H1 (cell line): ENCODE measurements at regions not wholly inside any gene's neighbourhood (a gene's known extent, or its start where the extent isn't known, plus 50 kb on each side); places are given as distances from the start of the nearest gene placed in this dataset.

Source experiments
- CTCF ChIA-PET: fragments of 300-600 bp; sonication (Branson Sonifier 250); formaldehyde crosslinking; loops from one replicate; lab custom pipeline; 2021; ENCODE audit not compliant: partially characterized antibody; lab: Charles Lee
- POLR2A ChIA-PET: fragments of 300-600 bp; sonication (Branson Sonifier 250); formaldehyde crosslinking; loops from one replicate; lab custom pipeline; 2021; ENCODE audit warnings: inconsistent platforms; ENCODE audit not compliant: partially characterized antibody; lab: Charles Lee
- DNase-seq, 2 experiments: peaks; one replicate each; pipeline versions ENCODE4 v3.0.0 to v3.0.0-alpha.2; 2010 to 2022; ENCODE audit warnings: low spot score in 2 of 2, low read depth in 1 of 2, mixed read lengths in 1 of 2
- FAIRE-seq: peaks from 2 replicates; lab custom pipeline; 2011; peaks lifted over from hg19 to GRCh38; lab: Jason Lieb, UNC
- H2AFZ ChIP-seq: 2 replicates; pipeline ENCODE4 v1.8.1; 2012; ENCODE audit warnings: low read length, inconsistent platforms
- H2AK5ac ChIP-seq: 2 replicates; pipeline ENCODE4 v1.6.1; 2013; ENCODE audit warnings: low read depth, low read length
- H2BK120ac ChIP-seq: replicated peaks from 2 replicates; pipeline ENCODE3; 2013; ENCODE audit warnings: low read depth, low read length, inconsistent platforms
- H2BK12ac ChIP-seq: 2 replicates; pipeline ENCODE4 v1.6.1; 2013; ENCODE audit warnings: low read depth, low read length
- H2BK15ac ChIP-seq: 2 replicates; pipeline ENCODE4 v1.6.1; 2013; ENCODE audit warnings: low read length
- H2BK20ac ChIP-seq: 2 replicates; pipeline ENCODE4 v1.6.1; 2013; ENCODE audit warnings: low read length
- H2BK5ac ChIP-seq: 2 replicates; pipeline ENCODE4 v1.6.1; 2013; ENCODE audit warnings: low read depth, low read length
- H3K14ac ChIP-seq: 2 replicates; pipeline ENCODE4 v1.6.1; 2013; ENCODE audit warnings: inconsistent platforms; ENCODE audit not compliant: insufficient read length
- H3K18ac ChIP-seq: 2 replicates; pipeline ENCODE4 v1.6.1; 2013; ENCODE audit warnings: low read length; ENCODE audit errors: extremely low read depth
- H3K23ac ChIP-seq: 2 replicates; pipeline ENCODE4 v1.6.1; 2013; ENCODE audit warnings: inconsistent platforms; ENCODE audit not compliant: insufficient read length
- H3K23me2 ChIP-seq: 2 replicates; pipeline ENCODE4 v1.6.1; 2013; ENCODE audit warnings: low read depth, low read length
- H3K27ac ChIP-seq: 2 replicates; pipeline ENCODE4 v1.6.1; 2011; ENCODE audit warnings: low read depth, low read length, inconsistent platforms
- H3K27me3 ChIP-seq, 4 experiments: replicated peaks in 1 of 4; 1 replicate in 1 of 4; 2 replicates in 3 of 4; pipeline versions ENCODE4 v1.6.1 to v1.8.1; 2011 to 2013; ENCODE audit warnings: low read length in 3 of 4, mild to moderate bottlenecking in 3 of 4, inconsistent platforms in 2 of 4, mixed read lengths in 2 of 4, moderate library complexity in 1 of 4; ENCODE audit not compliant: control insufficient read depth in 3 of 4, insufficient read depth in 3 of 4; ENCODE audit errors: extremely low read depth in 1 of 4
- H3K36me3 ChIP-seq, 4 experiments: 2 replicates each; pipeline versions ENCODE4 v1.6.1 to v1.8.1; 2011 to 2013; ENCODE audit warnings: mild to moderate bottlenecking in 4 of 4, low read length in 3 of 4, moderate library complexity in 2 of 4, control low read depth in 1 of 4, inconsistent platforms in 1 of 4; ENCODE audit not compliant: insufficient read depth in 4 of 4, control insufficient read depth in 2 of 4
- H3K4ac ChIP-seq: replicated peaks from 2 replicates; pipeline ENCODE3; 2013; ENCODE audit warnings: low read length, low read depth, mixed read lengths, inconsistent platforms; ENCODE audit not compliant: insufficient read length
- H3K4me1 ChIP-seq, 4 experiments: replicated peaks in 1 of 4; 1 replicate in 1 of 4; 2 replicates in 3 of 4; pipeline versions ENCODE4 v1.6.1 to v1.8.1; 2011 to 2013; ENCODE audit warnings: low read length in 3 of 4, inconsistent platforms in 2 of 4, mixed read lengths in 1 of 4; ENCODE audit not compliant: insufficient read depth in 4 of 4, control insufficient read depth in 3 of 4
- H3K4me2 ChIP-seq, 2 experiments: 2 replicates each; pipeline versions ENCODE4 v1.6.1 to v1.8.1; 2011 to 2013; ENCODE audit warnings: low read depth in 2 of 2, low read length in 2 of 2, control low read depth in 1 of 2, inconsistent platforms in 1 of 2, mild to moderate bottlenecking in 1 of 2; ENCODE audit not compliant: insufficient read depth in 1 of 2
- H3K4me3 ChIP-seq, 4 experiments: fragments of 200-600, 300-600 bp in 1 of 4; sonication (generic), shearing (Covaris generic), sonication (Bioruptor Twin) in 1 of 4; 2 replicates each; pipeline versions ENCODE4 v1.5.1 to v1.8.1; 2011 to 2016; ENCODE audit warnings: low read length in 4 of 4, low read depth in 3 of 4, control low read depth in 2 of 4, inconsistent platforms in 2 of 4, mild to moderate bottlenecking in 2 of 4, mixed read lengths in 1 of 4, moderate library complexity in 1 of 4; ENCODE audit not compliant: insufficient read depth in 2 of 4; ENCODE audit errors: extremely low read depth in 1 of 4
- H3K56ac ChIP-seq: replicated peaks from 2 replicates; pipeline ENCODE3; 2013; ENCODE audit warnings: low read depth, mild to moderate bottlenecking, mixed read lengths, low read length, inconsistent platforms; ENCODE audit not compliant: insufficient read length
- H3K79me1 ChIP-seq: 2 replicates; pipeline ENCODE4 v1.6.1; 2013; ENCODE audit warnings: low read depth, low read length, control low read depth
- H3K79me2 ChIP-seq, 2 experiments: 2 replicates each; pipeline versions ENCODE4 v1.6.1 to v1.8.1; 2012 to 2013; ENCODE audit warnings: low read length in 2 of 2, mild to moderate bottlenecking in 2 of 2, inconsistent platforms in 1 of 2; ENCODE audit not compliant: insufficient read depth in 2 of 2, control insufficient read depth in 1 of 2
- H3K9ac ChIP-seq, 4 experiments: replicated peaks in 1 of 4; 1 replicate in 1 of 4; 2 replicates in 3 of 4; pipeline versions ENCODE4 v1.6.1 to v1.8.1; 2011 to 2013; ENCODE audit warnings: low read depth in 3 of 4, low read length in 3 of 4, control low read depth in 2 of 4, mild to moderate bottlenecking in 2 of 4, moderate library complexity in 2 of 4, inconsistent platforms in 1 of 4; ENCODE audit errors: extremely low read depth in 1 of 4
- H3K9me3 ChIP-seq, 2 experiments: 2 replicates each; pipeline versions ENCODE4 v1.6.1 to v1.8.1; 2012 to 2013; ENCODE audit warnings: mild to moderate bottlenecking in 2 of 2, moderate library complexity in 2 of 2, control low read depth in 1 of 2, inconsistent platforms in 1 of 2, low read depth in 1 of 2, low read length in 1 of 2, mixed read lengths in 1 of 2; ENCODE audit not compliant: insufficient read depth in 2 of 2
- H4K20me1 ChIP-seq, 2 experiments: replicated peaks in 1 of 2; 2 replicates each; pipeline versions ENCODE3 to v1.8.1; 2011 to 2013; ENCODE audit warnings: inconsistent platforms in 2 of 2, low read length in 2 of 2, mild to moderate bottlenecking in 1 of 2; ENCODE audit not compliant: insufficient read depth in 2 of 2, control insufficient read depth in 1 of 2
- H4K5ac ChIP-seq: 2 replicates; pipeline ENCODE4 v1.6.1; 2013; ENCODE audit warnings: low read length, low read depth, mixed read lengths, inconsistent platforms; ENCODE audit not compliant: insufficient read length
- H4K8ac ChIP-seq: 2 replicates; pipeline ENCODE4 v1.8.0; 2013; ENCODE audit warnings: mild to moderate bottlenecking, moderate library complexity, low read length, inconsistent platforms; ENCODE audit not compliant: insufficient read depth; ENCODE audit errors: extremely low read depth
- H4K91ac ChIP-seq: replicated peaks from 2 replicates; pipeline ENCODE3; 2013; ENCODE audit warnings: low read length, mixed read lengths, inconsistent platforms; ENCODE audit not compliant: insufficient read length
- CBX8 ChIP-seq: fragments of 300-800, 300-1000 bp; sonication (generic); IDR thresholded peaks from 2 replicates; pipeline ENCODE4 v1.7.1; 2016; ENCODE audit warnings: low read depth, low read length, borderline replicate concordance
- WGBS, 2 experiments: shearing (Covaris generic) in 1 of 2; methylation state at CpG; one replicate each; pipeline versions ENCODE4 v1.1.6 to v1.1.7; 2013 to 2015; ENCODE audit warnings: low lambda C conversion rate in 2 of 2, mixed read lengths in 2 of 2, inconsistent platforms in 1 of 2, low coverage in 1 of 2, missing lambda C conversion rate in 1 of 2; ENCODE audit not compliant: insufficient replicate concordance in 2 of 2, insufficient coverage in 1 of 2, insufficient read length in 1 of 2; ENCODE audit errors: extremely low coverage in 1 of 2, missing lambda C conversion rate in 1 of 2; 5-methylcytosine and 5-hydroxymethylcytosine counted together

DNA sequence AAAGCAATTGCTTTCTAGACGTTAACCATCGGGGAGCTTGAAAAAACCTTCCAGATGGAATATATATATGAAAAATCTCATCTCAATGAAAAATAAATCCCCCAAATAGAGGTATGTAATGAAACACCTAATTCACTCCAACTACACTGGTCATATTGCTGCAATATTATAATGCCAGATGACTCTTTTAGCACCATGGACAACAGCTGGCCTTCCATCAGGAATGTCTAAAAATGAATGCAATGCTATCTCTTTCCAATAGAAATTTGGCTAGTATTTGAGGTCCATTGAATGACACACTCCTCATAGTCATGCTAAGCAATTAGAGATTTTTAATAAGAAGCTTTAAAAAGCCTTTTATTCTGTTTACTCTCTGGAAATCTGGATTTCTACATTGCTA is 340.2 kb upstream of the BRINP1 start:
- Histone ChIP-seq H2BK120ac (no peak overlapping the region), H3K4ac (no peak overlapping the region), H3K79me1 (no peaks in the 10 kb centered on the region), H3K4me2 (no peak overlapping the region), H2AFZ (no peak overlapping the region), H4K20me1 (no peaks in the 10 kb centered on the region), H3K4me3 (no peak overlapping the region), H3K56ac (no peak overlapping the region), H3K14ac (no peak overlapping the region), H3K27me3 (no peaks in the 10 kb centered on the region), H4K91ac (no peak overlapping the region), H2BK15ac (no peak overlapping the region), H3K36me3 (no peaks in the 10 kb centered on the region), H3K23me2 (no peaks in the 10 kb centered on the region; the same call in 1 of the 2 replicates), H4K8ac (no peak overlapping the region), H2AK5ac (no peak overlapping the region), H2BK12ac (no peak overlapping the region), H3K9ac (no peak overlapping the region), H4K5ac (no peak overlapping the region), H3K27ac (no peak overlapping the region), H3K18ac (no peak overlapping the region), H3K4me1 (no peaks in the 10 kb centered on the region), H2BK5ac (no peak overlapping the region), H2BK20ac (no peak overlapping the region), H3K23ac (no peak overlapping the region), H3K79me2 (no peaks in the 10 kb centered on the region), H3K9me3 (no peaks in the 10 kb centered on the region)
- no peak for FAIRE-seq
- 86% methylated on average over 2 of the region's 2 CpGs; no CpG with 5 or more reads in 1 of the 2 experiments for WGBS, 2 experiments
- DNase-seq = no peak
- CTCF ChIA-PET = interaction anchor here (1.6 kb wide), 1 partner anchor 24 kb away, joined by 3 read pairs; no protein-coding TSS in a partner anchor
- POLR2A ChIA-PET = no interaction called here
- TF ChIP-seq CBX8 = no peak
